RPMI8226 (cell line): ENCODE measurements at regions not wholly inside any gene's neighbourhood (a gene's known extent, or its start where the extent isn't known, plus 50 kb on each side); places are given as distances from the start of the nearest gene placed in this dataset.

Source experiments
- DNase-seq: peaks from one replicate; pipeline ENCODE4 v3.0.0-alpha.2; 2015

DNA sequence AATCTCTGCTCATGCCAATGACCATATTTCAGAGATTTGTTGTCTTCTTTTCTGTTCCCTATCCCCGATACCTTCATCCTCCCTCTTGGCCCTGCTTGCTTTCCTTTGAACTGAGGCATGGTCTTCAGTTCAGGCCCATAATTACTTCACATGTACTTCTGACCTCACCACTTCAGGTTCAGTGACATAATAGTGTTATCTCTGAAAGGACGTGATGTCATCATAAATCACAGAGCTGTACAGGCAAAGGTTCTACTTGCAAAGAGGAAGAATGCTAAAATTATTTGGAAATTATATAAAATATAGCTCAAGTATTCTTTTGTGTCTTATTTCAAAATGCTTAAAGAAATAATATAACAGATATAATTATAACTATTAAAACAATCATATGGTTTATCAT lies 230.3 kb upstream of the ESRRG start:
- DNase-seq: no peak

DNA sequence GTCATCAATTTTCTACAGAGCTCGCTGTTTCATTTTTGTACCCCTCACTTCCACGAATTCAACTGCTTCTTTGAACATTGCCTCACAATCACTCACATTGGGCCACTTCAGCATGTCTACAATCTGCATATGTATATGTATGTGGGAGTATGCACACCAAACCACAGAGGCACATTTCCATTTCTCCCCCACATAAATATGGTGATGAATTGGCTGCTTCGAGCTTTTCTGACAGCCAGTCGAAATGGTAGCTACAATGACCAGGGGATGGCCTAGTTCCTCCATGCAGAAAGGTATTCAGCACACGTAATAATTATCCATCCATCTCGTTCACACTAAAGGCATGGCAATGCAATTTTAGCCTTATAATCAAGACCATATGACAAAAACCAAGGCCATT lies 229.6 kb upstream of the ESRRG start:
- no peak for DNase-seq

- DNase-seq: no peak
These were observed 222.4 kb upstream of the ESRRG start for GRCh38 chr1:216945538-216946080.

DNA sequence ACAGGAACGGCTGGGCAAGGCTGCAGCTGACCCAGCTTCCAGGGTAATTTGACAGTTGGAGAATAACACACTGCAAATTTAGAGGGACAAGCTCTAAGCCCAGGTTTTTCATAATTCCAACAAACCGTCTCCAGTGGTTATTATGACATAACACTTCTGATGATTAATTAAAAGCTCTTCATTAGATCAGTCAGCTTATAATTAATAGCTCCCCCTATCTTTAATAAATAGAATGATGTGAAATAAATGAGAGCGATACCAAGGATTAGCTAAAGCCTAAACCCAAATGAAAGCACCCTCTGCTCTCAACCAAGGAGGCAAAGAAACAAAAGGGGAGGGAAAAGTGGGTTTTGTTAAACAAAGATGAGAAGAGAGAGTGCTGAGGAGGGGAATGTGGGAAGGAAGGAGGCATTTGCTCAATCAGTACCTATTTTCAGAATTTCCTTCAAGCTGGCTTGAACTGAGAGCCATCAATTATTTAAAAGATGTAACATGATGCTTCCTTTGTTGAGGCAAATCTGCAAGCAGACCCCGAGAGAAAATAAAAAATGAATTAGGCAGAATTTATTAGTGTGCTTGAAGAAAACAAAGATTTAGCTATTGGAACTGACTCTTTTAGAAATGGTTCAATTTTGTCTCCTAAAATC lies 221.8 kb upstream of the ESRRG start:
- no peak for DNase-seq

DNA sequence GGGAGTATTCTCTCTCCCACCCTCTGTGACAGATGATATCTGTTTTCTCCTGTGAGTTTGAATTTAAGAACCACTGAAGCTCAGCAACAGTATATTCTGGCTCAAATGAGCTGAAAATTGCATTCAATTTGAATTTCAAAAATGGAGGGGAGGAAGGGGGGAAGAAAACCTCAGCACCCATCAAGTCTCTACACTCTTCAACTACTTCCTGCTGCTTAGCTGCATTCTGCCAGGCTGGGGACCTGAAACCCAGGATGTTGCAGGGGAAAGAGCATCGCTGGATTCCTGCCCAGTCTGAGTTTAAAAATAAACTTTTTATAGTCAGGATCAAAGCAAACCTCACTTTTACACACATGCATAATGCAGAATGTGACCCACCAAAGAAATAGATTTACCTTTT lies 214.3 kb upstream of the ESRRG start:
- peak; percentile 64 for DNase-seq

GRCh38 chr1:216936779-216937178 lies 213.6 kb upstream of the ESRRG start:
- no peak for DNase-seq

GRCh38 chr1:216935901-216936300 lies 212.7 kb upstream of the ESRRG start:
- no peak for DNase-seq

DNA sequence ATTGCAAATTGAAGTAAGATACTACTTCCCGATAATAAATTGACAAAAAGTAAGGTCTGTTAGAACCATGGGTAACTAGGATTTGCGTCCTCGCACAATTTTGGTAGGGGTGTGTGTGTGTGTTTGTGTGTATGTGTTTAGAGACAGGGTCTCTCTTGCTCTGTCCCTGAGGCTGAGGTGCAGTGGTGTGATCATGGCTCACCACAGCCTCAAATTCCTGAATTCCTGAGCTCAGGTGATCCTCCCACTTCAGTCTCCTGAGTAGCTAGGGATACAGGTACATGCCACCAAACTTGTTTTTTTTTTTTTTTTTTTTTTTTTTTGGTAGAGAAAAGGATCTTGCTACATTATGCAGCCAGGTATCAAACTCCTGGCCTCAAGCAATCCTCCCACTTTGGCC lies 209.2 kb upstream of the ESRRG start:
- no peak for DNase-seq

DNA sequence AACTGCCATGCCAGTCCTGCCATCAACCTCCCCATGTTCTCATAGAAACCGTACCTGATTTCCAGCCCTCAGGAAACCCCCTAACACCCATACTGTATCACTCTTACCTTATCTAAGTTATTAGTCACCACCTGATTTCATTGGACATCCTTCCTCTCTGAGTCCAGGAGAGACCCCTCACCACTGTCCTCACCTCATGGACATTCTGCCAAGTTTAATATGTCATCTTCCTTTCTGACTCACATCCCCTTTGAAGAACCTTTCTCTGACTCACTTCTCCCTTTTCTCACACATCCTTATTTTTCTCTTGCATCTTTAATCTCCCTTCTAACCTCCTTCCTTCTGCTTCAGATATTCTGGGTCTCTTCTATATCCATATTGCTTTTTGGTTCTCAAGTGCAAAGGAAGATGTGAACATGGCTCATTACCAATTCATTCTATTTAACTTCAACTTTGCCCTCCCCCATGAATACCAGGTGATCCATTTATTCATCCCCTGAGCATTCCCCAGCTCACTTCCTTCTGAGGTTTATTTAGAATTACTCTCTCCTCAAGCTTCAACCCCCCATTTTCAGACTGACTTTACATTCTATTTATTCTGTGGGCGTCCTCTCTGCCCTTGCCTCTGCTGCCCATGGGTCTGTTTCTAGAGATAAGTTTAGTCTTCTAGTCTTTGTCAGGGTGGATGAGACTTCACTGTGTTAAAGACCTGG lies 206.8 kb upstream of the ESRRG start:
- DNase-seq: no peak

GRCh38 chr1:216927633-216928032 lies 204.4 kb upstream of the ESRRG start:
- DNase-seq: no peak

DNA sequence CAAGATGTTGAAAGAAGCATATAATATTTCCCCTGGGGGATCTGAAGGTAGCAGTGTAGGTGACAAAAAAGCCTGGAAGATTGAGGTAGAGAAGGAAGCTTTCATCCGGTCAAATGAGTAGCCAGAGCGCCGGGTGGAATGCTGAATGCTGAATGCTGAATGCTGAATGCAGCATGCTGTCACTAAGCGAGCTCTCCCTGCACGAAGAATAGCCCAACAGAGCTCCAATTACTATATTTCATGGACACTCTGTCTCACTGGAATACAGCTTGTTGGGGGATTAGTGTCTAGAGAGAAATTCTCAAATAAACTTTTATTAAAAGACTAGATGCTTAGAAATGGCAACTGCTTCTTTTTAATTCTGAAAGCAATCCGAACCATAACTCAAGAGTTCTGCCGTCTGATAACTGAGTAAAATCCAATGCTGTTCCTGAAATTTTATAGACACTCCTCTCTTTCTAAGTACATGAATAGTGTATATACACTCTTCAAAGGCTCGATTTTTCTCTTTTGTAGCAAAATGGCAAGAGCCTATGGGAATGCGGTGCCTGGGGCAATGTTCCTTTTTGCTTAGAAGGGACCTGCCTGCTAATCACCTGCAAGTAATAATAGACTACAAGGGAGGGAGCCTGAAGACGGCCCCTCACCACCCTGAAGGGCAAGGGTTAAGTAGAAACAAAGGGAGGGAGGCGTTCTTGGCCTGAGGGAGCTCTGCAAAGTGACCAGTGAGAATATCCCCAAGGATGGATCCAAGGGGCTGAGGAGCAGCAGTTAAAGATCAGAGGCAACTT lies 203.7 kb upstream of the ESRRG start:
- DNase-seq: no peak

GRCh38 chr1:216925962-216926625 lies 202.9 kb upstream of the ESRRG start:
- DNase-seq: no peak

DNA sequence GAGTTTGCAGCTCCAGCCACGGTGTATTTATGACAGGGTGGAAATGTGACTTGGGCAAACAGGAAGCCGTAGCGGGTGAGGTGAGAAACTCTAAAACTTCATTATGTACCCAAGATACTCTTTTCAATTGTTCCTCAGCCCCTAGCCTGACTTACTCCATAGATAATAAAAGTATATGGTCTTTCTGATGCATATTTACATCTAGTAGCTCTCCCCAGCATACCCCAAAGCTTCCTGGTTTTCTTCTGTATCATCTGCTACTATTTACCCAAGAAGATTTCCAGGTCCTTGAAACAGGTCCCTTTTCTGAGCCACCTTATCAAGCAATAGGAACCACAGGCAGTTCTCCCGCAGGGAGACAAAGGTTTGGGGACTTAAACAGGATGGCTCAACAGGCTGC lies 201.5 kb upstream of the ESRRG start:
- no peak for DNase-seq

GRCh38 chr1:216923601-216924000 lies 200.4 kb upstream of the ESRRG start:
- DNase-seq: no peak

DNA sequence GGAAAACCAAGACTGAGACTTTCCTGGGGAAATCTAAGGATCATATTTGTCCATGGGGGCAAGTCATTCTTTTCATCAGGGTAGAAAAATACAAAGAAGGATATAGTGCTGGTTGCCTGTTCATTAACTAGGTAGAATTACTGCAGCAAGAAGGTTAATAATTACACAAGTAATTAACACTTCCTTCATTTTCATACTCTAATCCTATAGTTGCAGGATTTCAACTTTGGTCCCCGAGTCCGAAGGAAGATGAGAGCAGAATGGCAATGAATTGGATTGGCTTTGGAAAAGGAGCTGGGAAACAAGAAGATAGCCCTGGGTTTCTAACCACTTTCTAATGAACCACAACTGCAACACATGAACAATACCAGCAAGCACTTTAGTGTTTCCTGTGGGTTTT lies 199.2 kb upstream of the ESRRG start:
- no peak for DNase-seq

GRCh38 chr1:216921866-216922265 lies 198.6 kb upstream of the ESRRG start:
- DNase-seq: no peak

DNA sequence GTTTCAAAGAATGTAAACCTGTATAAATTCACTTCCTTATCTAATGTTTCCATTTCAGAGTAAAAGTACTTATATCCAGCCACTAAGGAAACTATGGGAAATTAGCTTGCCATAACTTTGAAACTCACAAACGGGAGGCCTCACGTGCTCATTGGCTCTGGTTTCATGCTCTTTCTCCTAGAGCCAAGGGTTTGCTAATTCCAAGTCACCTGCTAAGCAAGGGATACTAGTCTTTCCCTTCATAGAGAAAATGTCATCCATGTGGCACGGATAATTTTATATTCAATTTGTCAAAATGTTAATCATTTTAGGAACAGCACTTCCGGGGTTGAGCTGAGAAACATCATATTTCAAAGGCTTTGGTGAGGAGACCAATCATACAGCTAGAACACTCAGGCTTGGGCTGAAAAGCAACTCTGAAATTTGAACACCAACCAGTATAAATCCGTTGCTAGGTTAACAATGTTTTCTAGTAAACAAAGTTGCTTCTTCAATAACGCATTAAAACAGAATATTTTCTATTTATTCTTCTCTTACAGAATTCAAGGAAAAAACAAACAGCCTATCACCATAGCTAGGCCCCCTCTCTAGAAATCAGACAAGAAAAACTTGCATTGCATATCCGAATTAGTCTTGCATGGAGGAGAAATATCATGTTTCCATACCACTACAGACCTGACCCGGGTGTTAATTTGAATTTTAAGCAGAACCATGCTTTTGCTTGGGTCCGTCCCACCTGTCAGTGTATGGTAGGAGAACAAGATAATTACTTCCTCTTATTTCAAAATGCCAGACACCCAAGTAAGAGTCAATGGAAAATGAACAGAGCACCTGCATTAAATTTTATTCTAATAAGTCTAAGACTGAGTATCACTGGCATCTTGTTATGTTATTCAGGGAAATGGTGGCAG lies 196.1 kb upstream of the ESRRG start:
- no peak for DNase-seq

GRCh38 chr1:216916890-216917438 lies 193.7 kb upstream of the ESRRG start:
- DNase-seq: peak; percentile 49

- DNase-seq: no peak
These were observed 191.7 kb upstream of the ESRRG start for GRCh38 chr1:216914974-216915373.

DNA sequence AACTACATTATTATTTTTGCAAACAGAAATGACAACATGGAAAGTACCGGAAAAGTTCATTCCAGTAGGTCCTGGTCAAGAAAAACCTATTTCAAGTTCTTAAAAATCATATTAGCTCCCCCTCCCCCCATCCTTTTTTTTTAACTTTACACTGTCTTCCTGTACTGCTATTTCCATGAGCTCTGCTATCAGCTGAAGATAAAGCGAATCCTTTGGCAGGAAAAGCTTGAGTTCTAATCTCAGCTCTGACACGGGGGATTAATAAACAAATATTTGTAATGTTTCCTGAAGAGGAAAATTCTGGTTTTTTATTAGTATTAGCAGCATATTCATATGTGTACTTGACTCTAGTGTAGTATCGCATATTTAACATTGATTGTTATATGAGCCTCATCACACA lies 190.7 kb upstream of the ESRRG start:
- DNase-seq: no peak

- no peak for DNase-seq
These were observed 187.0 kb upstream of the ESRRG start for GRCh38 chr1:216910081-216910840.
